Ascending aorta (tissue), 2 donors: ENCODE measurements at regions not wholly inside any gene's neighbourhood (a gene's known extent, or its start where the extent isn't known, plus 50 kb on each side); places are given as distances from the start of the nearest gene placed in this dataset.

Experiments
- DNase-seq, 2 donors: peaks; one replicate each; pipeline ENCODE4 v3.0.0-alpha.2; 2019; ENCODE audit warnings: low spot score in 2 of 2
- H3K27ac ChIP-seq, 2 donors: fragments of 200-600 bp; sonication (generic); one replicate each; pipeline ENCODE4 v1.5.1; 2016 to 2017; ENCODE audit warnings: mild to moderate bottlenecking in 1 of 2
- H3K27me3 ChIP-seq: fragments of 200-600 bp; sonication (generic); one replicate; pipeline ENCODE4 v1.5.1; 2017
- H3K36me3 ChIP-seq, 2 donors: fragments of 200-600 bp; sonication (generic); one replicate each; pipeline ENCODE4 v1.5.1; 2016
- H3K4me1 ChIP-seq, 2 donors: fragments of 200-600 bp; sonication (generic); one replicate each; pipeline ENCODE4 v1.5.1; 2016 to 2017; ENCODE audit warnings: mild to moderate bottlenecking in 1 of 2
- H3K4me3 ChIP-seq, 2 donors: fragments of 200-600 bp; sonication (generic); one replicate each; pipeline ENCODE4 v1.5.1; 2016 to 2017; ENCODE audit warnings: mild to moderate bottlenecking in 1 of 2
- H3K9me3 ChIP-seq, 2 donors: fragments of 200-600 bp; sonication (generic); one replicate each; pipeline ENCODE4 v1.5.1; 2016
- intact Hi-C: fragments of 100-400 bp; cut with DNase I; formaldehyde crosslinking; loops from one replicate; pipeline ENCODE4 v1.15.1; 2023
- TF ChIP-seq, protein P1 (sequence below), 3 experiments: fragments of 200-600 bp in 2 of 3; fragments of 450-650 bp in 1 of 3; sonication (generic) in 2 of 3; IDR thresholded peaks; one replicate each; pipeline ENCODE4 v1.5.1; 2016 to 2019; ENCODE audit warnings: antibody characterized with exemption in 3 of 3, mild to moderate bottlenecking in 1 of 3, moderate library complexity in 1 of 3

DNA sequence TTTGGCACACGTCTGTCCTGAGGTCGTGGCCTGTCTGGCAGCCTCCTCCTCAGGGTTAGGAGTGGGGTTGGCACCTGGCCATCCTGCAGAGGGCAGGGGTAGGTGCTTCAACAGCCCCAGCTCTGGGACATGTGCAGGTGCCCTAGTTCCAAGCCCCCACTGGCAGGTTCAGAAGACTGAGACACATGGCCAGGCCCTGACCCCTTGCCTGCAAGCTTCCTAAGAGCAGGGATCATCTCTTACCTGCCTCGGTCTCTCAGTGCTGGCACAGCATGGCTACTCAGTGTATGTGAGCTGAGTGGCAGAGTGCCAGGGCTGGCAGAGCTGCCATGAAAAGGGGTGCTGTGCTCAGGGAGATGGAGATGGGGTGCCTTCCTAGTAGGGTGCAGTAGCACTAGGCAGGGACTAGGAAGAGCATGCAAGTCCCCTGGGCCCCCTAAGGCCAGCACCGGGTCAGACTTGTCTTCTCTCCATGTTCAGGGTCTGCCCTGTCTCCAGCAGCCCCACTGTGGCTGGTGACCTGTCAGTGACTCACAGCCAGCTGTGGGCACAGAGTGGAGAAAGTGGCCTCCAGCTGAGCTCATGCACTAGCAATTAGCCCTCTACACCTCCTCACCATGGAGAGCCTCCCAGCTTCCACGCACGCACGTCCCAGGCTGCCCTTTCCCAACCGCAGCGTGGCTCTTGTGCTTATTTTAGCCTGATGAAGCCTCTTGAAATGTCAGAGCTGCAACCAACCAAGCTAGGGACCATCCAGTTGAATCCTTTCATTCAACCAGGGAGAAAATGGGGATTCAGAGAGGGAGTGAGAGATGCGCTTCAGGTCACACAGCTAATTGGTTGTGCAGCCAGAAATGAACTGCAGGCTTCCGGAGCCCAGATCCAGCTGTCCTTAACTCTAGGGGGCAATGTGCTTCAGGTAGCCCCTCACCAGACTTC lies 116.6 kb downstream of the MRPL14 start:
- Histone ChIP-seq H3K36me3 (no peaks in the 10 kb centered on the region), H3K4me1 (no peaks in the 10 kb centered on the region), H3K27me3 (no peaks in the 10 kb centered on the region), H3K4me3 (no peak overlapping the region), H3K9me3 (no peaks in the 10 kb centered on the region), H3K27ac (no peak overlapping the region)
- intact Hi-C loops: no loop called here
- DNase-seq: no peak
- TF ChIP-seq, protein P1, sequence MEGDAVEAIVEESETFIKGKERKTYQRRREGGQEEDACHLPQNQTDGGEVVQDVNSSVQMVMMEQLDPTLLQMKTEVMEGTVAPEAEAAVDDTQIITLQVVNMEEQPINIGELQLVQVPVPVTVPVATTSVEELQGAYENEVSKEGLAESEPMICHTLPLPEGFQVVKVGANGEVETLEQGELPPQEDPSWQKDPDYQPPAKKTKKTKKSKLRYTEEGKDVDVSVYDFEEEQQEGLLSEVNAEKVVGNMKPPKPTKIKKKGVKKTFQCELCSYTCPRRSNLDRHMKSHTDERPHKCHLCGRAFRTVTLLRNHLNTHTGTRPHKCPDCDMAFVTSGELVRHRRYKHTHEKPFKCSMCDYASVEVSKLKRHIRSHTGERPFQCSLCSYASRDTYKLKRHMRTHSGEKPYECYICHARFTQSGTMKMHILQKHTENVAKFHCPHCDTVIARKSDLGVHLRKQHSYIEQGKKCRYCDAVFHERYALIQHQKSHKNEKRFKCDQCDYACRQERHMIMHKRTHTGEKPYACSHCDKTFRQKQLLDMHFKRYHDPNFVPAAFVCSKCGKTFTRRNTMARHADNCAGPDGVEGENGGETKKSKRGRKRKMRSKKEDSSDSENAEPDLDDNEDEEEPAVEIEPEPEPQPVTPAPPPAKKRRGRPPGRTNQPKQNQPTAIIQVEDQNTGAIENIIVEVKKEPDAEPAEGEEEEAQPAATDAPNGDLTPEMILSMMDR (IDR thresholded peaks at IDR 0.05): no peak

DNA sequence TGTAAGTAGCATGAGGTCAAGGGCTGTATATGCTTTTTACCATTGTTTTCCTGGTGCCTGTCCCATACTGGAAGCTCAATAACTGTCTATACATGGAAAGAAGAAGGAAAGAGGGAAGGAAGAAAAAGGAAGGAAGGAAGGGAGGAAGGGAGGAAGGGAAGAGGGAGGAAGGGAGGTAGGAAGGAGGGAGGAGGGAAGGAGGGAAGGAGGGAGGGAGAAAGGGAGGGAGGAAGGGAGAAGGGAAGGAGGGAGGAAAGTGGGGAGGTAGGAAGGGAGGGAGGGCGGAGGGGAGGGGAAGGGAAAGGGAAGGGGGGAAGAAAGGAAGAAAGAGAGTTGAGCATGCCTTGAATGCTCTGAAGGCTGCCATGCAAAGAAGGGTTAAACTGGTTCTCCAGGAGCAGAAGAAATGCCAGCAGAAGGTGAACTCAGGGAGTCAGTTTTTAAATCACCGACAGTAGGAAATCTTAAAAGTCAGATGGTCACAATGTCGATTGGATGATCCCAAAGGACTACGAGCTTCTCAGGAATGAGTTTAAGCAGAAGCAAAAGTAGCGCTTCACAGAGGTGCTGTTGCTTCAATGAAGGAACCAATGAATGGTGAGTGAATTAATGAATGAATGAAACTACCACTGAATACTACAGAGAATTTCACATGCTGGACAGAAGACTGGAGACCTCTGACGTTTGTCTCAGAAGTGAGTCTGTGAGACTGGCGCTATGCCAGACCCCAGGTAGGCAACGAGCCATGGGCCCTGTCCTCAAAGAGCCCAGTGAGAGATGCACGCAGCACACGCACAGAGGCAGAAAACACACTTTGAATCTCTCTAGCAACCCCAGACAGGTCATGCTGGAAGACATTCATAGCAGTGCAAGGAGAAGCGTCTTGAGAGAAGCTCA lies 117.6 kb downstream of the MRPL14 start:
- H3K4me1 ChIP-seq: no peaks in the 10 kb centered on the region
- no peaks in the 10 kb centered on the region for H3K9me3 ChIP-seq
- DNase-seq: no peak
- no peaks in the 10 kb centered on the region for H3K27me3 ChIP-seq
- TF ChIP-seq, protein P1 (IDR thresholded peaks at IDR 0.05): no peak
- no peak overlapping the region for H3K4me3 ChIP-seq
- no peak overlapping the region for H3K27ac ChIP-seq
- intact Hi-C loops: no loop called here
- H3K36me3 ChIP-seq: no peaks in the 10 kb centered on the region

DNA sequence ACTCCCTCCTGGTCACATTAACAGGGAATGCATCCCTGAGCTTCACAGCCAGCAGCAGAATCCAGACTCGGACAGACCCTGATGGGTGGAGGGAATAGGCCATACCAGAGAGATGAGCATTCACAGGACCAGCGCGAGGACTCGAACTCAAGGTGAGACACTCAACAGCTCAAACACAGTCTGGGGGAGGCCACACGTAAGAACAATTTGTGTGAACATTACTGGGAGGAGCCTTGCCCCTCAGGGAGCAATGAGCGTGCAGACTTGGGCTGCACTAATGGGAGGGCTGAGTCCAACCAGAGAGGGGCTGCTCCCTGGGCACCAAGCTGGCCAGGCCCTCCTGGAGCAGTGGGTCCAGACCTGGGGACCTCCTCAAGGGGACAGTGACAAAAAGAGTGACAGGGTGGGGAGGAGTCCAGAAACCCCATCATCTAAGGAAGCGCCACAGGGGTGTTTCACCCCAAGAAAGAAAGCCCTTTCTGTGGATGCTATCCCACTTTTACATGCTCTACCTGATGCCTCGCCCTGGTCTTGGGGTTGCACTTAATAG lies 118.4 kb downstream of the MRPL14 start:
- Histone ChIP-seq H3K36me3 (no peaks in the 10 kb centered on the region), H3K9me3 (no peaks in the 10 kb centered on the region), H3K4me1 (no peaks in the 10 kb centered on the region), H3K27ac (no peak overlapping the region), H3K27me3 (no peaks in the 10 kb centered on the region), H3K4me3 (no peak overlapping the region)
- no peak for DNase-seq
- TF ChIP-seq, protein P1 (IDR thresholded peaks at IDR 0.05): no peak
- intact Hi-C loops: no loop called here

DNA sequence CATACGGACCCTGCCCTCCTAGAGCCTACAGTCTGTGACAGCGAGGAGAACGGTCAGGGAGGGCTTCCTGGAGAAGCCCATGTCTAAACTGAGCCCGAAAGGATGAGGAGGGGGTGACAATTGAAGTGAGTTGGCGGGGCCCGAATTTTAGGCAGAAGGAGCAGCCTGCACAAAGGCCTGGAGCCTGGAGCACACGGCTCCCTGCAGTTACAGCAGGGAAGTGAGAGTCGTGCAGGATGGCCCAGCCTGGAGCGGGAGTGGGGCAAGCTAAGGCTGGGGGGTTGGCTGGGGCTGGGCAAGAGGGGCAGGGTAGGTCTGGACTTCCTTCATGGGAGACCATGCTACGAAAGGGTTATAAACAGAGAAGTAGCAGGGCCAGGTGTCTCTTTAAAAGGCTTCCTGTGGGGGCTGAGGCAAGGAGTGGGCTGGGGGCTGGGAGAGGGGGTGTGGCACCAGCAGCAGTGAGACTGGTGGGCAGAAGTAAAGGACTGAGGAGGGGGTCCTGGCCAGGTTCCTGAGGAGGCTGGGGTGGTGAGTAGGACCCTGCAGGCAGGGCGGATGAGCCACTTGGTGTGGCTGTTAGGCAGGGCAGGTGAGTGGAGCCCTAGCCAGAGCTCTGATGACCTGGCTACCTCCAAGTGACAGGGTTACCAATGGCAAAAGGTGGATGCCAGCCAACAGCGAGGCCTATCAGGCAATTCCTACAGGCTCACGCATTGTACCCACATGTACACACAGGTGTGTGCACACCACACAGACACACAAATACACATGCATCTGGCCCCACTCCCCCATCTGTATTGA lies 119.2 kb downstream of the MRPL14 start:
- no peaks in the 10 kb centered on the region for H3K36me3 ChIP-seq
- peaks cover under 1% of the 10 kb centered on the region for H3K27me3 ChIP-seq
- H3K4me1 ChIP-seq: peaks cover 1 to 2% of the 10 kb centered on the region in 2 donors
- no peak for DNase-seq
- TF ChIP-seq, protein P1 (IDR thresholded peaks at IDR 0.05): no peak
- H3K4me3 ChIP-seq: no peak overlapping the region
- no peak overlapping the region for H3K27ac ChIP-seq
- intact Hi-C loops: no loop called here
- no peaks in the 10 kb centered on the region for H3K9me3 ChIP-seq

DNA sequence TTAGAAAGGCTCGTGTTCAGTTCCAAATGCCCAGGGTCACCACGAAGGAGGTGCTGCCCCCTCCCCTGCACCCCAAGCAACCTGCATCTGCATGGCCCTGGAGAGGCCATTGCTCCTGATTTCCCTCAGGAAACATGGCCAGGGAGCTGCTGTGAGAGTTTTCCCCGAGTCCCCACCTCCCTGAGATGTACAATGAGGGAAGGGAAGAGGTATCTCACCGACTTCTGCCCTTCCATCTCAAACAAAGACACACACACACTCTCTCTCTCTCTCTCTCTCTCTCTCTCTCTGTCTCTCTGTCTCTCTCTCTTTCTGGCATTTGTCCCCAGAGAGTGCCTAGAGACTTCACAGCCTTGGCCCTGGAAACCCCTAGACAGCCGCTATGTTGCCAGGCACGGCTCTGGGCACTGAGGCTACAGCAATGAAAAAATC lies 120.4 kb downstream of the MRPL14 start:
- Histone ChIP-seq H3K27me3 (peaks cover 4% of the 10 kb centered on the region), H3K36me3 (no peaks in the 10 kb centered on the region), H3K9me3 (no peaks in the 10 kb centered on the region), H3K4me3 (no peak overlapping the region), H3K27ac (no peak overlapping the region), H3K4me1 (peaks cover 4% of the 10 kb centered on the region in 2 donors)
- TF ChIP-seq, protein P1 (IDR thresholded peaks at IDR 0.05): no peak
- DNase-seq: no peak
- intact Hi-C loops: no loop called here
